ENCODE measurements at regions not wholly inside any gene's neighbourhood (a gene's known extent, or its start where the extent isn't known, plus 50 kb on each side); places are given as distances from the start of the nearest gene placed in this dataset.

DNA sequence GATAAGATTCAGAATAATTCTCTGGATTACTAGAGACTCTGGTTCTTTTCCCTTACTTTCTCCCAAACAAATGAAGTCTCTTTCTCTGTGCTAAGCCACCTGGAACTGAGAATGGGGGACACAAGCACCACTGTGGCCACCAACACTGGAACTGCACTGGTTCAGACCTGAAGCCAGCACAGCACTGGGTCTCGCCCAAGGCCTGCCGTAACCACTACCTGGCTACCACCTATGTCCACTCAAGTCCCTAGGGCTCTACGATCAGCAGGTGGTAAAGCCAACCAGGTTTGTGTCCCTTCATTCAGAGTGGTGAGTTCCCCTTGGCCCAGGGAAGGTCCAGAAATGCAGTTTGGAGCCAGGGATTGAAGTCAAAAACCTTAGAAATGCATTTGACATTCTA is 626.2 kb downstream of the DIAPH3 start:
- TF ChIP-seq, protein P1, sequence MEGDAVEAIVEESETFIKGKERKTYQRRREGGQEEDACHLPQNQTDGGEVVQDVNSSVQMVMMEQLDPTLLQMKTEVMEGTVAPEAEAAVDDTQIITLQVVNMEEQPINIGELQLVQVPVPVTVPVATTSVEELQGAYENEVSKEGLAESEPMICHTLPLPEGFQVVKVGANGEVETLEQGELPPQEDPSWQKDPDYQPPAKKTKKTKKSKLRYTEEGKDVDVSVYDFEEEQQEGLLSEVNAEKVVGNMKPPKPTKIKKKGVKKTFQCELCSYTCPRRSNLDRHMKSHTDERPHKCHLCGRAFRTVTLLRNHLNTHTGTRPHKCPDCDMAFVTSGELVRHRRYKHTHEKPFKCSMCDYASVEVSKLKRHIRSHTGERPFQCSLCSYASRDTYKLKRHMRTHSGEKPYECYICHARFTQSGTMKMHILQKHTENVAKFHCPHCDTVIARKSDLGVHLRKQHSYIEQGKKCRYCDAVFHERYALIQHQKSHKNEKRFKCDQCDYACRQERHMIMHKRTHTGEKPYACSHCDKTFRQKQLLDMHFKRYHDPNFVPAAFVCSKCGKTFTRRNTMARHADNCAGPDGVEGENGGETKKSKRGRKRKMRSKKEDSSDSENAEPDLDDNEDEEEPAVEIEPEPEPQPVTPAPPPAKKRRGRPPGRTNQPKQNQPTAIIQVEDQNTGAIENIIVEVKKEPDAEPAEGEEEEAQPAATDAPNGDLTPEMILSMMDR (conservative IDR thresholded peaks at IDR 0.05; ENCODE audit: low read depth, low read length), result no peak
- no peak for TF ChIP-seq EZH2 (IDR thresholded peaks at IDR 0.05; ENCODE audit: borderline replicate concordance, low read depth, low read length, poor library complexity, severe bottlenecking)

Data from A673 (cell line).